ENCODE measurements at regions not wholly inside any gene's neighbourhood (a gene's known extent, or its start where the extent isn't known, plus 50 kb on each side); places are given as distances from the start of the nearest gene placed in this dataset.
A peak's percentile ranks its signal among the peaks of the same experiment; 100 is the strongest.

DNA sequence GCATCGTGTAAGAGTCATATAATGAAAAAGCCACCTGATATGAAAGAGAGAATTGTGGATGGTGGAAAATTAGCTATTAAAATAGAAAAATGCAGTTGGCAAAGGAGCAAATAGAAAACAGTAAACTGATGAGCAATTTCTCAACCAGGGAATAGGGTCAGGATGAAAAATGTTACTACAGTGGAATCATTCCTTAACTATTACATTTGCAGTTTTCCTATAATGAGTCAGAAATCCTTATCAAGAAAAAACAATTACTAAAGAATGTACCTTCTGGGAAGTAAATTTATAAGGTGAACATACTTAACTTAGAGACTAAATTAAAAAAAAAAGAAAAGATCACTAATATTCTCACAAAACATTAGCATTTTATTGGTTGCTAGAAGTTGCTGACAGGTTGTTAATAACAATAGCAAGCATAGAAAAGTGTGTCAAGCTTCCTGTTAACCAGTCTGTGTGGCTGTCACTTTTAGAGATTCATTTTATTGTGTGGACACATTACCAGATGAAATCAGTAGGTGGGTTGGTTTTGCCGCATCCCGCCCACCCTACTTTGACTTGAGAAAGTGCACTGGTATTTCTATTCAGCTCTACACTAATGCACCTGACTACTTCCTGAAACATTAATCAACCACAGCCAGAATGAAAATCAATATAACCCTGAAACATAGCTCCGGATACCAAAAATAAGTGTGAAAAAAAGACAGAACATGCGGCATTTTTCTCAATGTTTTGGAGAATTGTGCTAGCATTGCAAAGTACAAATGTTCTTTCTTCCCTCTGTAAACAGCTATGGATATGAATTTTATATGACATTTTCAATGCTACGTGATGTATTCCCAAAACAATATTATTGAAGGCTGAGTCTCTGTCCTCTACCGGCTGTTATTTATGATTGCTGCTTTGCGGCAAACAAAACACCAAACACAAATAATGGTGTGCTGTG, 576.7 kb downstream of the SLC16A7 start:
- H3K4me1 ChIP-seq (ENCODE audit: control insufficient read depth, extremely low read depth, insufficient read depth, low read length): peaks cover 2% of the 10 kb centered on the region
- DNase-seq (ENCODE audit: low read depth in 2 of 2): peak in 1 of 2 donors; percentile 78
- H4K20me1 ChIP-seq (ENCODE audit: control insufficient read depth, extremely low read depth, insufficient read depth, low read length): no peaks in the 10 kb centered on the region
- no peaks in the 10 kb centered on the region for H3K36me3 ChIP-seq (ENCODE audit: control insufficient read depth, insufficient read depth, low read length)
- H3K79me2 ChIP-seq (ENCODE audit: control insufficient read depth, insufficient read depth, low read length): no peaks in the 10 kb centered on the region
- no peaks in the 10 kb centered on the region for H3K27me3 ChIP-seq (ENCODE audit: control insufficient read depth, insufficient read depth, low read length)
- H3K9me3 ChIP-seq (ENCODE audit: control insufficient read depth, insufficient read depth, low read depth, low read length): no peaks in the 10 kb centered on the region
- TF ChIP-seq, protein P1, sequence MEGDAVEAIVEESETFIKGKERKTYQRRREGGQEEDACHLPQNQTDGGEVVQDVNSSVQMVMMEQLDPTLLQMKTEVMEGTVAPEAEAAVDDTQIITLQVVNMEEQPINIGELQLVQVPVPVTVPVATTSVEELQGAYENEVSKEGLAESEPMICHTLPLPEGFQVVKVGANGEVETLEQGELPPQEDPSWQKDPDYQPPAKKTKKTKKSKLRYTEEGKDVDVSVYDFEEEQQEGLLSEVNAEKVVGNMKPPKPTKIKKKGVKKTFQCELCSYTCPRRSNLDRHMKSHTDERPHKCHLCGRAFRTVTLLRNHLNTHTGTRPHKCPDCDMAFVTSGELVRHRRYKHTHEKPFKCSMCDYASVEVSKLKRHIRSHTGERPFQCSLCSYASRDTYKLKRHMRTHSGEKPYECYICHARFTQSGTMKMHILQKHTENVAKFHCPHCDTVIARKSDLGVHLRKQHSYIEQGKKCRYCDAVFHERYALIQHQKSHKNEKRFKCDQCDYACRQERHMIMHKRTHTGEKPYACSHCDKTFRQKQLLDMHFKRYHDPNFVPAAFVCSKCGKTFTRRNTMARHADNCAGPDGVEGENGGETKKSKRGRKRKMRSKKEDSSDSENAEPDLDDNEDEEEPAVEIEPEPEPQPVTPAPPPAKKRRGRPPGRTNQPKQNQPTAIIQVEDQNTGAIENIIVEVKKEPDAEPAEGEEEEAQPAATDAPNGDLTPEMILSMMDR (conservative IDR thresholded peaks at IDR 0.05 in 1 of 2, IDR thresholded peaks at IDR 0.05 in 1 of 2; ENCODE audit: low read depth in 1 of 2, low read length in 2 of 2): no peak
- TF ChIP-seq EZH2 (IDR thresholded peaks at IDR 0.05; ENCODE audit: low read length, missing control alignments): no peak
- no peak overlapping the region for H3K4me2 ChIP-seq (ENCODE audit: extremely low read depth, insufficient read depth, low read length)
- no peak overlapping the region for H3K4me3 ChIP-seq (replicated peaks in 1 of 4; ENCODE audit: control extremely low read depth in 1 of 4, insufficient read depth in 1 of 4, low read depth in 3 of 4, low read length in 4 of 4)
- no peak overlapping the region for H3K27ac ChIP-seq (ENCODE audit: insufficient read depth, low read length)
- no peak overlapping the region for H2AFZ ChIP-seq (ENCODE audit: low read length)
- no peak overlapping the region for H3K9ac ChIP-seq (ENCODE audit: insufficient read depth, low read length)

DNA sequence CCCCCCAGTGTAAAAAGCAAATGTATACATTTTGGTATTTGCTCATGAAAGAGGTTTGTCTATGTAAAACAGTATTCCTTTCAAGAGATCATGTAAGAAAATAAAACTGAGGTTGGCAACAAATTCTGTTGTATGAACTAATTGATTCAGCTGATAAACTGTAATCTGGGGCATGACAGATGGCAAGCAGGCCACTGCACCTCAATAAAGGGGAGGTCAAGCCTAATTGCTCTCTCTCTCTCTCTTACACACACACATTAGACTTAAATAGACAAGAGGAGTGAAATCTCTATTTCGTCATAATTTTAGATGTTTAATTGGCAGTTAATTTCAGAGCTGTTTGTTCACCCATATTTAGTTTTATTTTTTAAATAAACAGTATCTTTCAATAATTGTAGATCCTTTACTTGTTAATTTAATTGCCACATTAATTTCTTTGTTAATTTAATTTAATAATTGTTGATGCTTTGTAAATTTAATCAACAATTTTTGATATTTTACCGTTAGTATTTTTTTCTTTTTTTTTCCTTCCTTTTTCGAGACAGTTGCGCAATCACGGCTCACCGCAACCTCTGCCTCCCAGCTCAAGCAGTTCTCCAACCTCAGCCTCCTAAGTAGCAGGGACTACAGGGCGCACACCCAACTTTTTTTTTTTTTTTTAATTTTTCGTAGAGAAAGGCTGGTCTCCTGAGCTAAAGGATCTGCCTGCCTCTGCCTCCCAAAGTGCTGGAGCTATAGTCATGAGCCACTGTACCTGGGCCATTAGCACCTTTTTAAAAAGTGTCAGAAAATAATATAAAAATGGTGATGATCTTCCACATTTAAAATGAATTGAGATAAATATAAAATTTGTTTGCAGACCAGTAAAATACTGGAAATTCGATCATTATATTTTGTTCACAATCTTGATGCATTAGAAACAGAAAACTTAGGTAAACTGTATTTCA, 577.7 kb downstream of the SLC16A7 start:
- H3K4me1 ChIP-seq (ENCODE audit: control insufficient read depth, extremely low read depth, insufficient read depth, low read length): peaks cover 2% of the 10 kb centered on the region
- no peak overlapping the region for H2AFZ ChIP-seq (ENCODE audit: low read length)
- no peak overlapping the region for H3K4me2 ChIP-seq (ENCODE audit: extremely low read depth, insufficient read depth, low read length)
- H3K79me2 ChIP-seq (ENCODE audit: control insufficient read depth, insufficient read depth, low read length): no peaks in the 10 kb centered on the region
- H3K4me3 ChIP-seq (replicated peaks in 1 of 4; ENCODE audit: control extremely low read depth in 1 of 4, insufficient read depth in 1 of 4, low read depth in 3 of 4, low read length in 4 of 4): no peak overlapping the region
- H3K9ac ChIP-seq (ENCODE audit: insufficient read depth, low read length): no peak overlapping the region
- H3K36me3 ChIP-seq (ENCODE audit: control insufficient read depth, insufficient read depth, low read length): no peaks in the 10 kb centered on the region
- no peaks in the 10 kb centered on the region for H4K20me1 ChIP-seq (ENCODE audit: control insufficient read depth, extremely low read depth, insufficient read depth, low read length)
- H3K27ac ChIP-seq (ENCODE audit: insufficient read depth, low read length): no peak overlapping the region
- TF ChIP-seq, protein P1 (conservative IDR thresholded peaks at IDR 0.05 in 1 of 2, IDR thresholded peaks at IDR 0.05 in 1 of 2; ENCODE audit: low read depth in 1 of 2, low read length in 2 of 2): no peak
- no peak for TF ChIP-seq EZH2 (IDR thresholded peaks at IDR 0.05; ENCODE audit: low read length, missing control alignments)
- DNase-seq (ENCODE audit: low read depth in 2 of 2): no peak
- no peaks in the 10 kb centered on the region for H3K9me3 ChIP-seq (ENCODE audit: control insufficient read depth, insufficient read depth, low read depth, low read length)
- no peaks in the 10 kb centered on the region for H3K27me3 ChIP-seq (ENCODE audit: control insufficient read depth, insufficient read depth, low read length)

DNA sequence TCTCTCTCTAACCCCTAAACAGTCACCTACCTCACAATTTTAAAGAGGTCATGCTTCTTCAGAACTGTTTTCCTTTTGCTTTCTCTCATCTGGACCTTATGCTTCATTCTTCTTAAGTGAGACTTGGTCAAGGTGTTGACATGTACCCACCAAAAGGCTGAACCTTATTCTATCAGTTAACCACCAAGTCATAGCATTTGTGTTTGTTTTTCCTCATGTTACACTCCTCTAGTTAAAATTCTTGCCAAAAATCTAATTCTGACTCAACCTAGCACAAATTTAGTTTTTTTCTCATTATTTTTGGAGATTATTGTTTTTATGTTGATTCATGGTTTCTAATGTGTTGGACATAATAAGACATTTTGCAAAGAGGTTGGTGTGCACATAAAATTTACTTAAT, 578.6 kb downstream of the SLC16A7 start:
- Histone ChIP-seq H3K27me3 (ENCODE audit: control insufficient read depth, insufficient read depth, low read length) (no peaks in the 10 kb centered on the region), H3K4me2 (ENCODE audit: extremely low read depth, insufficient read depth, low read length) (no peak overlapping the region), H3K79me2 (ENCODE audit: control insufficient read depth, insufficient read depth, low read length) (no peaks in the 10 kb centered on the region), H4K20me1 (ENCODE audit: control insufficient read depth, extremely low read depth, insufficient read depth, low read length) (no peaks in the 10 kb centered on the region), H3K36me3 (ENCODE audit: control insufficient read depth, insufficient read depth, low read length) (no peaks in the 10 kb centered on the region), H3K9ac (ENCODE audit: insufficient read depth, low read length) (no peak overlapping the region), H3K4me1 (ENCODE audit: control insufficient read depth, extremely low read depth, insufficient read depth, low read length) (peaks cover 2% of the 10 kb centered on the region), H2AFZ (ENCODE audit: low read length) (no peak overlapping the region), H3K9me3 (ENCODE audit: control insufficient read depth, insufficient read depth, low read depth, low read length) (no peaks in the 10 kb centered on the region), H3K27ac (ENCODE audit: insufficient read depth, low read length) (no peak overlapping the region), H3K4me3 (replicated peaks in 1 of 4; ENCODE audit: control extremely low read depth in 1 of 4, insufficient read depth in 1 of 4, low read depth in 3 of 4, low read length in 4 of 4) (no peak overlapping the region)
- peak; percentile 35 to 76 for DNase-seq (ENCODE audit: low read depth in 2 of 2)
- TF ChIP-seq, protein P1 (conservative IDR thresholded peaks at IDR 0.05 in 1 of 2, IDR thresholded peaks at IDR 0.05 in 1 of 2; ENCODE audit: low read depth in 1 of 2, low read length in 2 of 2): no peak
- TF ChIP-seq EZH2 (IDR thresholded peaks at IDR 0.05; ENCODE audit: low read length, missing control alignments): no peak

Data from fibroblast of lung (primary cell).